Middle frontal gyrus (tissue), 1 donor: ENCODE measurements at regions not wholly inside any gene's neighbourhood (a gene's known extent, or its start where the extent isn't known, plus 50 kb on each side); places are given as distances from the start of the nearest gene placed in this dataset.
"Not testable (repeated sequence)": the region's sequence is repeated elsewhere in the genome, so short reads cannot be mapped to it uniquely, and the experiment has no call there.

ENCODE experiments used
- DNase-seq: peaks from one replicate; pipeline ENCODE4 v3.0.0-alpha.2; 2015; ENCODE audit warnings: low spot score; ENCODE audit errors: extremely low spot score

DNA sequence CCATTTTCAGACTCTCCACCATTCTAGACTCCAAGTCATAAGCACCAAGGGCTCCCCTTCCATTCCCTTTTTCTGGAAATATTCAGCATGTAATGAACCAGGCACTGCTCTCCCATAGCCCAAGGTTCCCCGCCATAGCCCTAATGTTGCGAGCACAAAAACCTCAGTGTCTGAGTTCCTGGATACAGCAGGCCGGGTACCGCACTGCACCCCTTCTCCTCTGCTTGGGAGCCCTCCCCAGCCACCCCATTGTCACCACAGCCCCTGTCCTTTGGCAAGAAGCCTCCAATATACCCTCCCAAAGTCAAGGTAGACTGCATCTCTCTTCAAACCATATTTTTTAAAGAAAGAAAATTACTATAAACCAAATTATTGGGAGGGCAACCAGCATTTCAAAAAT lies 1341.1 kb downstream of the BRD1 start:
- DNase-seq: no peak

DNA sequence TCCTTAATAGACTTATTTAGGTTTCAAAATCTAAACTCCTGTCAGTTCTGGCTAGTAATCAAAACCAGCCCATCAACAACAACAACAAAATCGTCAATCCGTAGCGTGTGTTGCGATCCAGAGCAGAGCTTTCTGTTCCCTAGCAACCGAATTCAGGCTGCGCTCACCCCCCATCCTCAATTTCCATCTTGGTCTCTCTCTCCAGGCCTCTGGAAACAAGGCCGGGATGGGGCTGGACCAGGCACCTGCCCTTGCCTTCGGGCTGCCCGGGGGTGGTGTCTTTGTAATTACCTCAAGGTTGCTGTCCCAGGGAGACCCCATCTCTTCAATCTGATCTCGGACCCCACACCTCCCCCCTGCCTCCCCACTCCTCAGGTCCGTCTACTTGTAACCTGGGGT lies 1341.5 kb downstream of the BRD1 start:
- no peak for DNase-seq

- no peak for DNase-seq
Measured at GRCh38 chr22:48485149-48486133, 1342.2 kb downstream of the BRD1 start.

- DNase-seq: no peak
Measured at GRCh38 chr22:48483764-48484528, 1343.7 kb downstream of the BRD1 start.

DNA sequence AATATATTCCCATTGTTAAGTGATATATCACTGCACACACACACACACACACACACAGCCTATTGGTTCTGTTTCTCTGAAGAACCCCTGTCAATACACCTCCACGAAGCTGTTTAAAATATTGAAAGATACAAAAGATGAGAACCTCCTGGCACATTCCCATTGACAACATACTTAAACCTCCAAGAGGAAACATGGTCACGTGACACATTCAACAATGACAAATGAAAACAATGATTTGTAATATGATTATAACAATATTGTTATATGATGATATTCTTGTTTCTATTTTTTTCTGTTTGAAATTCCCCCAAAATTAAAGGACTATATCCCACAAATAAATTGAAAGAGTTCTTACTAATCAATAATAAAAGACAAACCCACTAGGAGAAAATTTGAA lies 1344.9 kb downstream of the BRD1 start:
- DNase-seq: no peak

DNA sequence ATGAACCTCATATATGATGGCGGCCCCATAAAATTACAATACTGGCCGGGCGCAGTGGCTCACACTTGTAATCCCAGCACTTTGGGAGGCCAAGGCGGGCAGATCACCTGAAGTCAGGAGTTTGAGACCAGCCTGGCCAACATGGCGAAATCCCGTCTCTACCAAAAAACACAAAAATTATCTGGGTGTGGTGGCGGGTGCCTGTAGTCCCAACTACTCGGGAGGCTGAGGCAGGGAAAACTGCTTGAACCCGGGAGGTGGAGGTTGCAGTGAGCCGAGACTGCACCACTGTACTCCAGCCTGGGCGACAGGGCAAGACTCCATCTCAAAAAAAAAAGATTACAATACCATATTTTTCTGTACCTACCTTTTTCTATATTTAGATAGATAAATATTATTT lies 1345.5 kb downstream of the BRD1 start:
- DNase-seq: not testable (repeated sequence)

- no peak for DNase-seq
Measured at GRCh38 chr22:48481748-48482147, 1345.9 kb downstream of the BRD1 start.

GRCh38 chr22:48478529-48479265 lies 1349.0 kb downstream of the BRD1 start:
- DNase-seq: no peak

DNA sequence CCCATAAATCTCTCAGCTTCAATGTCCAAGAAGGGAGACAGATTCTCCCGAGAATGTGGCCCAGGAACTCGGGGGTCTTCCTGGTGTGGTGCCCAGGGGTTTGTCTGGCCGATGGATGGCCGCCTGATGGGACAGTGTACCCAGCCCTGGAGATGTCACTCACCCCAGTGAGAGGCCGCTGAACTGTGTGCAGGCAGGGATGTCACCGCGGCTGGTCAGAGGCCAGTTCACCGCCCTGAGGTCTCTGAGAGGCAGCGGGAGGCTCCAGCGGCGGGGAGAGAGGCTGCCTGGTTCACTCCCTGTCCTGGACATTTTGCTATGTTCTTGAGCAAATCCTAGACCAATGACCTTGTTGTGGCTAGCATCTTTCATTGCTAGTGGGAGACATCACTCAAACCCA lies 1349.5 kb downstream of the BRD1 start:
- no peak for DNase-seq

- DNase-seq: no peak
Measured at GRCh38 chr22:48477031-48477721, 1350.5 kb downstream of the BRD1 start.

DNA sequence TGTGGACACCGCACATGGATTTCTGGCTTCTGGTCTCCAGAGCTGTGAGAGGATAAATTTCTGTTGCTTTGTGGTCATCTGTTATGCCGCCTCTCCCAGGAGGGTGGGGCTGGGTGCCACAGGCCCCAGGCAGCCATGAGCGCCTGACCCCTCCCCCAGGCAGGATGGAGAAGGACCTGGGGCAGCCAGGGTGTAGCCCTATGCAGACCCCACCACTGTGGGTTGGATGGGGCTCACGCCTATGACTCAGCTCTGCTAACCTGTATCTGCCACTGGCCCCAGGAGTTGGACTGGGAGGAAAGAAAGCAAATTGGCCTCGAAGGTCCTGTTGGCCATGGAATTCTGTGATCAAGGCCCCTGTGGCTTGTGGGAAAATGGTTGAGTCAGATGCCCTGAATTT lies 1351.1 kb downstream of the BRD1 start:
- DNase-seq: no peak

DNA sequence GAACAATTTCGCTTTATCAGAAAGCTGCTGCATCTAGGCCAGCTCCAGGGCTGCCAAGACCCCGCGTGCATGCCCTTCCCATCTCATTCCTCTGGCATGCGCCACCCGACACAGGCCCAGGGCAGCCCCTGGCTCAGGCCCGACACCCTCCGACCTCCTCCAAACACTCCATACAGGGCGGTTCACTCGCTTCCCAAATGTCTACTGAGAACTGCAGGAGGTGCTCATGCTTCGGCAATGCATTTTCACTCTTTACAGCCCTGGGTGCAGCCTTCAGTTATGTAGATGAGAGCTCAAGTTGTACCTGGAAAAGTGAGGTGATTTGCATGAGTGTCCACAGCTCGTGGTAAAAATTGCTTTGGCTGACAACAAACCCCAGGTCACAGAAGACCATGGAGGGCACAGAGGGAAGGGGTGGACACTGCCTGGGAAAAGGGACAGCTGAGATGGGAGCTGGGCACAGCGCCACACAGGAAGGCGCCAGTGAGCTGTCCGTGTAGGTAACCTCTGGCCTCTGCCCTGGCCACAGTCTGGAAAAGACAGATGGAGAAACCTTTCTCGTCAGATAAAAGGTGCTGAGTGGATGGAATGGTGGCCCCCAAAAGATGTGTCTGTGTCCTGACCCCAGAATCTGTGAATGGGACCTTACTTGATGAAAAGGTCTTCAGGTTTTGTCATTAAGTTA lies 1351.9 kb downstream of the BRD1 start:
- DNase-seq: no peak

- no peak for DNase-seq
Measured at GRCh38 chr22:48474881-48475280, 1352.8 kb downstream of the BRD1 start.

GRCh38 chr22:48473202-48473601 lies 1354.5 kb downstream of the BRD1 start:
- DNase-seq: no peak

DNA sequence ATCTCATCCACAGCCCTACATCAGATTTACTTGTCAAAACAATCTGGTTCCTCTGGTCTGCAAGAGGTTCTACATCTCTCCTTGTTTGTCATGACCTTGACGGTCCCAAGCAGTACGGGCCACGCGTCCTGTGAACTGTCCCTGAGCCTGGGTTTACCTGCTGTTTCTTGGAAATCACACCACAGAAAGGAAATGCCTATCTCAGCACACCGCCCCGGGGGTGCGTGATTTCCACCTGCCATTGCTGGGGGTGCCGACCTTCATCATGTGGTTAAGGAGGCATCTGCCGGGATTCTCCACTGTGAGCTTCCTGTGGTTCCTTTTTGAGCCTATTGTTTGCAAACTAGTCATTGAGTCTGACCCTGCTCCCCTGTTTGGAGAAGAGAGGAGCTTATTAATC lies 1363.4 kb downstream of the BRD1 start:
- no peak for DNase-seq

- DNase-seq: no peak
Measured at GRCh38 chr22:48459859-48460823, 1367.5 kb downstream of the BRD1 start.

DNA sequence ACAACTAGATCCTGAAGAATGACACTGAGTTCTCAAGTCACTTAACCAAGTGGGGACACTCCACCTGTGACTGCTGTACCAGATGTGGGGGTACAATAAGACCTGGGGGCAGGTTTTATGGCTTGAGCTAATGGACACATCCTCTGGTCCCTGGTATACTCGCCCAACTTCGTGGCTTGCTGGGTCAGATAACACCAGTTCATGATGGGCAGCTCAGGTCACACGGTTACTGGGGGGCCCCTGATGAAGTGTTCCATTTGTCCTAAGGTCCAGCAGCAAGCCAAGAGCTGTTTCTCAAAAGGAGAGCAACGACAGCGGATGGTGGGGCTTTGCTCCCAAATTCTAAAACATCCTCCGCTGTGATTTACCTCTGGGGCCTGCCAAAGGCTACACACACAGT lies 1368.4 kb downstream of the BRD1 start:
- no peak for DNase-seq

DNA sequence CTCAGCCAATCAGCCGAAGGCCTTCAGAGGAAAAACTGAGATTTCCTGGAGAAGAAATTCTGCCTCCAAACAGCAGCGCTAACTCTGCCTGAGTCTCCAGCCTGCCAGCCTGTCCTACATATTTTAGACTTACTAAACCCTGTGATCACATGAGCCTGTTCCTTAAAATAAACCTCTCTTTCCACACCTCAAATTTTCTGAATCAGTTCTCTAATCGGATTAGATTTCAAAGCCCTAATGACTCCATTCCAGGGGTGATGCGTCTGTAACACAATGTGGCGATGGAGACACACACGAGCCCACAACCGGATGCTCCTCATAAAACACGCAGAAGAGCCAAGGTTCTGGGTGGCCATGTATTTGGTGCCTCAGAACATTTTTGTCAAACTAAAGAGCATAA lies 1371.2 kb downstream of the BRD1 start:
- peak; percentile 3 for DNase-seq

- DNase-seq: no peak
Measured at GRCh38 chr22:48453751-48454485, 1373.8 kb downstream of the BRD1 start.
